Liver (tissue), 3 donors: ENCODE measurements at regions not wholly inside any gene's neighbourhood (a gene's known extent, or its start where the extent isn't known, plus 50 kb on each side); places are given as distances from the start of the nearest gene placed in this dataset.

ENCODE experiments used
- HNF4G ChIP-seq: IDR thresholded peaks from 2 replicates; pipeline ENCODE4 v1.6.1; 2016; ENCODE audit warnings: antibody characterized with exemption
- RAD21 ChIP-seq, 2 donors: IDR thresholded peaks; 2 replicates each; pipeline ENCODE4 v1.6.1; 2016; ENCODE audit warnings: antibody characterized with exemption in 2 of 2, mild to moderate bottlenecking in 2 of 2
- REST ChIP-seq: IDR thresholded peaks from 2 replicates; pipeline ENCODE4 v1.6.1; 2016; ENCODE audit warnings: antibody characterized with exemption, mild to moderate bottlenecking
- SP1 ChIP-seq: IDR thresholded peaks from 2 replicates; pipeline ENCODE4 v1.6.1; 2018; ENCODE audit warnings: antibody characterized with exemption, mild to moderate bottlenecking
- TAF1 ChIP-seq: conservative IDR thresholded peaks from 2 replicates; pipeline ENCODE4 v1.6.1; 2016; ENCODE audit warnings: antibody characterized with exemption, mild to moderate bottlenecking
- TF ChIP-seq, protein P1 (sequence below): IDR thresholded peaks from 2 replicates; pipeline ENCODE4 v1.6.1; 2016; ENCODE audit warnings: antibody characterized with exemption
- TF ChIP-seq, protein P2 (sequence below): fragments of 150-350 bp; IDR thresholded peaks from 2 replicates; pipeline ENCODE4 v1.5.1; 2017; ENCODE audit warnings: improper control_type of control experiment, low read depth, low read length; ENCODE audit not compliant: missing input control
- TF ChIP-seq, protein P3 (sequence below): IDR thresholded peaks from 2 replicates; pipeline ENCODE4 v1.6.1; 2016; ENCODE audit warnings: antibody characterized with exemption
- donor health status: healthy.
- donor health status: healthy.

GRCh38 chr4:169846396-169846795 lies 88.7 kb upstream of the HPF1 start:
- TF ChIP-seq, protein P1, sequence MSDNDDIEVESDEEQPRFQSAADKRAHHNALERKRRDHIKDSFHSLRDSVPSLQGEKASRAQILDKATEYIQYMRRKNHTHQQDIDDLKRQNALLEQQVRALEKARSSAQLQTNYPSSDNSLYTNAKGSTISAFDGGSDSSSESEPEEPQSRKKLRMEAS = no peak
- TF ChIP-seq, protein P2, sequence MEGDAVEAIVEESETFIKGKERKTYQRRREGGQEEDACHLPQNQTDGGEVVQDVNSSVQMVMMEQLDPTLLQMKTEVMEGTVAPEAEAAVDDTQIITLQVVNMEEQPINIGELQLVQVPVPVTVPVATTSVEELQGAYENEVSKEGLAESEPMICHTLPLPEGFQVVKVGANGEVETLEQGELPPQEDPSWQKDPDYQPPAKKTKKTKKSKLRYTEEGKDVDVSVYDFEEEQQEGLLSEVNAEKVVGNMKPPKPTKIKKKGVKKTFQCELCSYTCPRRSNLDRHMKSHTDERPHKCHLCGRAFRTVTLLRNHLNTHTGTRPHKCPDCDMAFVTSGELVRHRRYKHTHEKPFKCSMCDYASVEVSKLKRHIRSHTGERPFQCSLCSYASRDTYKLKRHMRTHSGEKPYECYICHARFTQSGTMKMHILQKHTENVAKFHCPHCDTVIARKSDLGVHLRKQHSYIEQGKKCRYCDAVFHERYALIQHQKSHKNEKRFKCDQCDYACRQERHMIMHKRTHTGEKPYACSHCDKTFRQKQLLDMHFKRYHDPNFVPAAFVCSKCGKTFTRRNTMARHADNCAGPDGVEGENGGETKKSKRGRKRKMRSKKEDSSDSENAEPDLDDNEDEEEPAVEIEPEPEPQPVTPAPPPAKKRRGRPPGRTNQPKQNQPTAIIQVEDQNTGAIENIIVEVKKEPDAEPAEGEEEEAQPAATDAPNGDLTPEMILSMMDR = no peak
- TF ChIP-seq RAD21 (IDR thresholded peaks at IDR 0.05) = no peak
- TF ChIP-seq TAF1 = no peak
- TF ChIP-seq, protein P3, sequence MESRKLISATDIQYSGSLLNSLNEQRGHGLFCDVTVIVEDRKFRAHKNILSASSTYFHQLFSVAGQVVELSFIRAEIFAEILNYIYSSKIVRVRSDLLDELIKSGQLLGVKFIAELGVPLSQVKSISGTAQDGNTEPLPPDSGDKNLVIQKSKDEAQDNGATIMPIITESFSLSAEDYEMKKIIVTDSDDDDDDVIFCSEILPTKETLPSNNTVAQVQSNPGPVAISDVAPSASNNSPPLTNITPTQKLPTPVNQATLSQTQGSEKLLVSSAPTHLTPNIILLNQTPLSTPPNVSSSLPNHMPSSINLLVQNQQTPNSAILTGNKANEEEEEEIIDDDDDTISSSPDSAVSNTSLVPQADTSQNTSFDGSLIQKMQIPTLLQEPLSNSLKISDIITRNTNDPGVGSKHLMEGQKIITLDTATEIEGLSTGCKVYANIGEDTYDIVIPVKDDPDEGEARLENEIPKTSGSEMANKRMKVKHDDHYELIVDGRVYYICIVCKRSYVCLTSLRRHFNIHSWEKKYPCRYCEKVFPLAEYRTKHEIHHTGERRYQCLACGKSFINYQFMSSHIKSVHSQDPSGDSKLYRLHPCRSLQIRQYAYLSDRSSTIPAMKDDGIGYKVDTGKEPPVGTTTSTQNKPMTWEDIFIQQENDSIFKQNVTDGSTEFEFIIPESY = no peak
- TF ChIP-seq SP1 = no peak
- TF ChIP-seq HNF4G = no peak
- no peak for TF ChIP-seq REST
